Glutamatergic neuron (in vitro differentiated cells): ENCODE measurements at regions not wholly inside any gene's neighbourhood (a gene's known extent, or its start where the extent isn't known, plus 50 kb on each side); places are given as distances from the start of the nearest gene placed in this dataset.

ENCODE experiments used
- DNase-seq: peaks from one replicate; pipeline ENCODE4 v3.0.0; 2022
- H3K27ac Mint-ChIP-seq: one replicate; pipeline ENCODE4 v1.8.0; 2020; ENCODE audit warnings: mild to moderate bottlenecking, mixed read lengths, inconsistent platforms; ENCODE audit not compliant: unreplicated experiment
- H3K27me3 Mint-ChIP-seq: one replicate; pipeline ENCODE4 v1.8.0; 2020; ENCODE audit warnings: mild to moderate bottlenecking, moderate library complexity, mixed read lengths, inconsistent platforms; ENCODE audit not compliant: unreplicated experiment
- H3K36me3 Mint-ChIP-seq: one replicate; pipeline ENCODE4 v1.8.0; 2020; ENCODE audit warnings: mild to moderate bottlenecking, mixed read lengths, inconsistent platforms; ENCODE audit not compliant: unreplicated experiment
- H3K4me1 Mint-ChIP-seq: one replicate; pipeline ENCODE4 v1.8.0; 2020; ENCODE audit warnings: mild to moderate bottlenecking, low read depth, mixed read lengths, inconsistent platforms; ENCODE audit not compliant: unreplicated experiment
- H3K4me3 Mint-ChIP-seq: one replicate; pipeline ENCODE4 v1.8.0; 2020; ENCODE audit warnings: mild to moderate bottlenecking, mixed read lengths, inconsistent platforms; ENCODE audit not compliant: unreplicated experiment
- H3K9me3 Mint-ChIP-seq: one replicate; pipeline ENCODE4 v1.8.0; 2020; ENCODE audit warnings: mild to moderate bottlenecking, moderate library complexity, mixed read lengths, inconsistent platforms; ENCODE audit not compliant: unreplicated experiment
- CTCF ChIP-seq: fragments of 200-600 bp; sonication (generic); IDR thresholded peaks from one replicate; pipeline ENCODE4 v1.5.0; 2021; ENCODE audit not compliant: partially characterized antibody, unreplicated experiment

- H3K4me3 Mint-ChIP-seq = no peak overlapping the region
Observed at GRCh38 chr6:87806635-87807034, 104.6 kb upstream of the AKIRIN2 start.

DNA sequence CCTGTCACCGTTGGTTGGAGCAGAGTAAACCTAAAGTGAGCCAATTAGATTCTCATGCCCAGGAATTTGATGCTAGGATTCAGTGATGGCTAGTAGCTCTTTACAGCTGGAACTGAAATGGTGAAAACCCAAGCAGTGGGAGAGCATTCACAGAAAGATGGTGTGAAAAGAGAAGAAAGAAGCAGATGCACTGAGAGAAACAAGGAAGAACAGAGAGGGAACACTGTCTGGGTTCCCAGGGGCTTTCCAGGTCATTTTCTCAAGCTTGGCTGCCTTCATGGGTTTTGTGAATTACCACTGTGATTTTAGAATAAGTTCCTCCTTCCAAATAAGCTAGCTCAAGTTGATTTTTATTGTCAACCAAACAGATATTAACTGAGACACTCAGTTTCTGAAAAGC, 104.1 kb upstream of the AKIRIN2 start:
- Mint-ChIP-seq H3K27me3 (peaks cover 2% of the 10 kb centered on the region), H3K9me3 (no peaks in the 10 kb centered on the region), H3K4me1 (no peaks in the 10 kb centered on the region), H3K4me3 (no peak overlapping the region), H3K27ac (no peak overlapping the region), H3K36me3 (no peaks in the 10 kb centered on the region)
- no peak for TF ChIP-seq CTCF
- DNase-seq = no peak

More at GRCh38 chr6:87806635-87807034, 104.6 kb upstream of the AKIRIN2 start:
- TF ChIP-seq CTCF = no peak
- Mint-ChIP-seq H3K9me3 (no peaks in the 10 kb centered on the region), H3K4me1 (no peaks in the 10 kb centered on the region), H3K36me3 (no peaks in the 10 kb centered on the region), H3K27ac (no peak overlapping the region), H3K27me3 (peaks cover 2% of the 10 kb centered on the region)
- DNase-seq = no peak

GRCh38 chr6:87803791-87804190, 101.8 kb upstream of the AKIRIN2 start:
- Mint-ChIP-seq H3K4me3 (no peak overlapping the region), H3K4me1 (no peaks in the 10 kb centered on the region), H3K9me3 (no peaks in the 10 kb centered on the region), H3K27ac (no peak overlapping the region), H3K27me3 (peaks cover 2% of the 10 kb centered on the region), H3K36me3 (no peaks in the 10 kb centered on the region)
- TF ChIP-seq CTCF = no peak
- DNase-seq = no peak

- TF ChIP-seq CTCF = no peak
- Mint-ChIP-seq H3K36me3 (no peaks in the 10 kb centered on the region), H3K27me3 (no peaks in the 10 kb centered on the region), H3K4me1 (peaks cover 8% of the 10 kb centered on the region), H3K9me3 (no peaks in the 10 kb centered on the region), H3K27ac (no peak overlapping the region), H3K4me3 (no peak overlapping the region)
- no peak for DNase-seq
Observed at GRCh38 chr6:87799651-87800050, 97.6 kb upstream of the AKIRIN2 start.

GRCh38 chr6:87798393-87799278, 96.6 kb upstream of the AKIRIN2 start:
- TF ChIP-seq CTCF = no peak
- no peaks in the 10 kb centered on the region for H3K36me3 Mint-ChIP-seq
- no peak for DNase-seq
- no peaks in the 10 kb centered on the region for H3K27me3 Mint-ChIP-seq
- H3K27ac Mint-ChIP-seq = no peak overlapping the region
- no peak overlapping the region for H3K4me3 Mint-ChIP-seq
- H3K4me1 Mint-ChIP-seq = peaks cover 8% of the 10 kb centered on the region
- no peaks in the 10 kb centered on the region for H3K9me3 Mint-ChIP-seq
